Endothelial cell of umbilical vein (primary cell): ENCODE measurements at regions not wholly inside any gene's neighbourhood (a gene's known extent, or its start where the extent isn't known, plus 50 kb on each side); places are given as distances from the start of the nearest gene placed in this dataset.

Experiments used
- BruUV-seq: library from RNA; stranded (reverse); fragments of 400-500 nt; replicated peaks from 2 replicates; lab custom pipeline; 2021; lab: Mats Ljungman, UMichigan
- CTCF ChIA-PET: fragments of 300-600, 350-600 bp; sonication (Branson Sonifier 250); formaldehyde crosslinking; loops from one replicate; lab custom pipeline; 2021; ENCODE audit warnings: antibody characterized with exemption, inconsistent platforms; lab: Charles Lee
- POLR2A ChIA-PET: fragments of 300-600, 350-600 bp; sonication (Branson Sonifier 250); formaldehyde crosslinking; loops from one replicate; lab custom pipeline; 2021; ENCODE audit warnings: antibody characterized with exemption, inconsistent platforms; lab: Charles Lee
- DNase-seq: peaks from one replicate; pipeline ENCODE4 v3.0.0-alpha.2; 2011; ENCODE audit warnings: low read depth, low spot score
- FAIRE-seq: peaks from 2 replicates; lab custom pipeline; 2011; peaks lifted over from hg19 to GRCh38; lab: Jason Lieb, UNC
- H2AFZ ChIP-seq: 2 replicates; pipeline ENCODE4 v1.6.0; 2012; ENCODE audit warnings: low read depth, low read length, control low read depth, inconsistent platforms
- H3K27ac ChIP-seq: 2 replicates; pipeline ENCODE4 v1.5.1; 2011; ENCODE audit warnings: low read depth, mild to moderate bottlenecking, control low read depth, low read length, moderate library complexity; ENCODE audit not compliant: insufficient read depth
- H3K27me3 ChIP-seq, 2 experiments: 2 replicates each; pipeline versions ENCODE4 v1.6.0 to v1.6.1; 2011; ENCODE audit warnings: low read length in 2 of 2, mixed read lengths in 1 of 2; ENCODE audit not compliant: control insufficient read depth in 2 of 2, insufficient read depth in 2 of 2
- H3K36me3 ChIP-seq, 2 experiments: 2 replicates in 1 of 2; 3 replicates in 1 of 2; pipeline ENCODE4 v1.5.1; 2011; ENCODE audit warnings: low read length in 2 of 2, mild to moderate bottlenecking in 1 of 2, moderate library complexity in 1 of 2; ENCODE audit not compliant: control insufficient read depth in 2 of 2, insufficient read depth in 2 of 2; ENCODE audit errors: extremely low read depth in 1 of 2
- H3K4me1 ChIP-seq: 3 replicates; pipeline ENCODE4 v1.5.1; 2011; ENCODE audit warnings: mild to moderate bottlenecking, low read length; ENCODE audit not compliant: control insufficient read depth, insufficient read depth; ENCODE audit errors: extremely low read depth
- H3K4me2 ChIP-seq: 2 replicates; pipeline ENCODE4 v1.6.1; 2011; ENCODE audit warnings: low read length, control low read depth, mixed read lengths; ENCODE audit not compliant: insufficient read depth
- H3K4me3 ChIP-seq, 3 experiments: fragments of 200-600 bp in 1 of 3; sonication (generic), shearing (Covaris generic) in 1 of 3; replicated peaks in 1 of 3; 2 replicates each; pipeline ENCODE4 v1.5.1; 2011 to 2016; ENCODE audit warnings: control low read depth in 3 of 3, low read length in 3 of 3, mild to moderate bottlenecking in 2 of 3, inconsistent platforms in 1 of 3, low read depth in 1 of 3, moderate library complexity in 1 of 3; ENCODE audit not compliant: insufficient read depth in 1 of 3
- H3K79me2 ChIP-seq: 2 replicates; pipeline ENCODE4 v1.6.0; 2012; ENCODE audit warnings: low read length, inconsistent platforms; ENCODE audit not compliant: control insufficient read depth, insufficient read depth
- H3K9ac ChIP-seq: replicated peaks from 2 replicates; pipeline ENCODE3; 2011; ENCODE audit warnings: low read length, control low read depth; ENCODE audit not compliant: insufficient read depth; ENCODE audit errors: extremely low read depth
- H3K9me1 ChIP-seq: replicated peaks from 3 replicates; pipeline ENCODE4 v1.6.0; 2011; ENCODE audit warnings: mild to moderate bottlenecking, low read length; ENCODE audit not compliant: control insufficient read depth, insufficient read depth; ENCODE audit errors: extremely low read depth
- H3K9me3 ChIP-seq: replicated peaks from 2 replicates; pipeline ENCODE4 v1.5.1; 2012; ENCODE audit warnings: low read length, inconsistent platforms; ENCODE audit not compliant: control insufficient read depth, insufficient read depth
- H4K20me1 ChIP-seq: replicated peaks from 2 replicates; pipeline ENCODE3; 2011; ENCODE audit warnings: mild to moderate bottlenecking, low read length; ENCODE audit not compliant: control insufficient read depth, insufficient read depth; ENCODE audit errors: extremely low read depth
- EZH2 ChIP-seq: IDR thresholded peaks from 2 replicates; pipeline ENCODE4 v1.6.1; 2012; ENCODE audit warnings: borderline replicate concordance, low read depth, mild to moderate bottlenecking, moderate library complexity, low read length, inconsistent platforms; ENCODE audit not compliant: severe bottlenecking
- FOS ChIP-seq: IDR thresholded peaks from 2 replicates; pipeline ENCODE4 v1.6.1; 2011; ENCODE audit warnings: mild to moderate bottlenecking, low read length, moderate library complexity, borderline replicate concordance; ENCODE audit not compliant: insufficient read depth
- GATA2 ChIP-seq: IDR thresholded peaks from 2 replicates; pipeline ENCODE4 v1.7.0; 2011; ENCODE audit warnings: low read depth, mild to moderate bottlenecking, moderate library complexity, mixed read lengths, low read length; ENCODE audit not compliant: insufficient read length, insufficient read depth
- JUN ChIP-seq: IDR thresholded peaks from 2 replicates; pipeline ENCODE4 v1.6.1; 2011; ENCODE audit warnings: borderline replicate concordance, low read depth; ENCODE audit not compliant: insufficient read length, insufficient read depth
- MYC ChIP-seq: IDR thresholded peaks from one replicate; pipeline ENCODE4 v1.6.1; 2011; ENCODE audit warnings: mild to moderate bottlenecking, low read depth, low read length
- POLR2A ChIP-seq: IDR thresholded peaks from 2 replicates; pipeline ENCODE4 v1.6.1; 2012; ENCODE audit warnings: low read depth, mild to moderate bottlenecking, control low read depth, low read length
- POLR2AphosphoS5 ChIP-seq: IDR thresholded peaks from 2 replicates; pipeline ENCODE4 v1.6.1; 2012; ENCODE audit warnings: low read depth, mild to moderate bottlenecking, control low read depth, low read length, moderate library complexity; ENCODE audit not compliant: insufficient read depth
- dilution Hi-C: fragments of 300-500 bp; cut with MboI; formaldehyde crosslinking; loops from one replicate; pipeline ENCODE4 v1.15.0; 2019; ENCODE audit warnings: low sequenced_read_pairs; ENCODE audit not compliant: extremely low pct_ligation_motif_present
- intact Hi-C: fragments of 100-400 bp; cut with micrococcal nuclease; formaldehyde crosslinking; loops from one replicate; pipeline ENCODE4 v1.10.0; 2022
- TF ChIP-seq, protein P1 (sequence below): IDR thresholded peaks from 2 replicates; pipeline ENCODE4 v1.6.1; 2011; ENCODE audit not compliant: insufficient read depth, insufficient read length
- TF ChIP-seq, protein P2 (sequence below), 2 donors: IDR thresholded peaks; 1 replicate in 1 of 2; 2 replicates in 1 of 2; pipeline ENCODE4 v1.5.1; 2011; ENCODE audit warnings: low read length in 2 of 2, mild to moderate bottlenecking in 2 of 2, moderate library complexity in 2 of 2, control low read depth in 1 of 2, inconsistent platforms in 1 of 2, low read depth in 1 of 2; ENCODE audit not compliant: insufficient read depth in 1 of 2; ENCODE audit errors: extremely low read depth in 1 of 2

DNA sequence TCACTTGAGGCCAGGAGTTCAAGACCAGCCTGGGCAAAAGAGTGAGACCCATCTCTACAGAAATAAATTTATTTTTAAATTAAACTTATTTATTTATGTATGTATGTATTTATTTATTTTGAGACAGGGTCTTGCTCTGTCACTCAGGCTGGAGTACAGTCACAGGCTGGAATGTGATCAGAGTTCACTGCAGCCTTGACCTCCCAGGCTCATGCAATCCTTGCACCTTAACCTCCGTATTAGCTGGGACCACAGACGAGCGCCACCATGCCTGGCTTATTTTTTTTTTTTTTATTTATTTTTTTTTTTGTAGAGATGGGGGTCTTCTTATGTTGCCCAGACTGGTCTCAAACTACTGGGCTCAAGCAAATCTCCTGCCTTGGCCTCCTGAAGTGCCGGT lies 135.2 kb upstream of the HES1 start:
- Histone ChIP-seq H3K9me3 (no peaks in the 10 kb centered on the region), H3K9ac (no peak overlapping the region), H3K36me3 (no peaks in the 10 kb centered on the region), H3K9me1 (no peaks in the 10 kb centered on the region), H3K4me1 (peaks cover 31% of the 10 kb centered on the region), H3K4me2 (no peak overlapping the region), H3K79me2 (no peaks in the 10 kb centered on the region), H4K20me1 (no peaks in the 10 kb centered on the region), H2AFZ (no peak overlapping the region), H3K27ac (no peak overlapping the region), H3K4me3 (no peak overlapping the region), H3K27me3 (no peaks in the 10 kb centered on the region)
- TF ChIP-seq POLR2A (no peak), MYC (no peak), GATA2 (no peak), POLR2AphosphoS5 (no peak), FOS (no peak), EZH2 (no peak), JUN (no peak)
- TF ChIP-seq, protein P1, sequence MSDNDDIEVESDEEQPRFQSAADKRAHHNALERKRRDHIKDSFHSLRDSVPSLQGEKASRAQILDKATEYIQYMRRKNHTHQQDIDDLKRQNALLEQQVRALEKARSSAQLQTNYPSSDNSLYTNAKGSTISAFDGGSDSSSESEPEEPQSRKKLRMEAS, result no peak
- TF ChIP-seq, protein P2, sequence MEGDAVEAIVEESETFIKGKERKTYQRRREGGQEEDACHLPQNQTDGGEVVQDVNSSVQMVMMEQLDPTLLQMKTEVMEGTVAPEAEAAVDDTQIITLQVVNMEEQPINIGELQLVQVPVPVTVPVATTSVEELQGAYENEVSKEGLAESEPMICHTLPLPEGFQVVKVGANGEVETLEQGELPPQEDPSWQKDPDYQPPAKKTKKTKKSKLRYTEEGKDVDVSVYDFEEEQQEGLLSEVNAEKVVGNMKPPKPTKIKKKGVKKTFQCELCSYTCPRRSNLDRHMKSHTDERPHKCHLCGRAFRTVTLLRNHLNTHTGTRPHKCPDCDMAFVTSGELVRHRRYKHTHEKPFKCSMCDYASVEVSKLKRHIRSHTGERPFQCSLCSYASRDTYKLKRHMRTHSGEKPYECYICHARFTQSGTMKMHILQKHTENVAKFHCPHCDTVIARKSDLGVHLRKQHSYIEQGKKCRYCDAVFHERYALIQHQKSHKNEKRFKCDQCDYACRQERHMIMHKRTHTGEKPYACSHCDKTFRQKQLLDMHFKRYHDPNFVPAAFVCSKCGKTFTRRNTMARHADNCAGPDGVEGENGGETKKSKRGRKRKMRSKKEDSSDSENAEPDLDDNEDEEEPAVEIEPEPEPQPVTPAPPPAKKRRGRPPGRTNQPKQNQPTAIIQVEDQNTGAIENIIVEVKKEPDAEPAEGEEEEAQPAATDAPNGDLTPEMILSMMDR (IDR thresholded peaks at IDR 0.05; ENCODE audit: extremely low read depth in 1 of 2, insufficient read depth in 1 of 2, low read depth in 1 of 2, low read length in 2 of 2), result no peak
- dilution Hi-C loops, result no loop called here
- no peak for FAIRE-seq
- no peak for DNase-seq
- POLR2A ChIA-PET, result no interaction called here
- CTCF ChIA-PET, result no interaction called here
- intact Hi-C loops, result no loop called here
- BruUV-seq, result no TSS peak
